Sciatic nerve (tissue), 2 donors: ENCODE measurements at regions not wholly inside any gene's neighbourhood (a gene's known extent, or its start where the extent isn't known, plus 50 kb on each side); places are given as distances from the start of the nearest gene placed in this dataset.
A peak's percentile ranks its signal among the peaks of the same experiment; 100 is the strongest.

ENCODE experiments used
- ATAC-seq: fragments of 200-7000 bp; cut with Tn5 transposase; one replicate; pipeline ENCODE4 v1.9.1; 2020; ENCODE audit warnings: mild to moderate bottlenecking, moderate library complexity
- DNase-seq: peaks from one replicate; pipeline ENCODE4 v3.0.0-alpha.2; 2020; ENCODE audit warnings: low spot score
- intact Hi-C: fragments of 100-400 bp; cut with DNase I; formaldehyde crosslinking; loops from one replicate; pipeline ENCODE4 v1.14.2; 2022
- donor health status: DM: no; HTN: no; CAD: no.
- donor health status: DM: no; HTN: no; CAD: no.

DNA sequence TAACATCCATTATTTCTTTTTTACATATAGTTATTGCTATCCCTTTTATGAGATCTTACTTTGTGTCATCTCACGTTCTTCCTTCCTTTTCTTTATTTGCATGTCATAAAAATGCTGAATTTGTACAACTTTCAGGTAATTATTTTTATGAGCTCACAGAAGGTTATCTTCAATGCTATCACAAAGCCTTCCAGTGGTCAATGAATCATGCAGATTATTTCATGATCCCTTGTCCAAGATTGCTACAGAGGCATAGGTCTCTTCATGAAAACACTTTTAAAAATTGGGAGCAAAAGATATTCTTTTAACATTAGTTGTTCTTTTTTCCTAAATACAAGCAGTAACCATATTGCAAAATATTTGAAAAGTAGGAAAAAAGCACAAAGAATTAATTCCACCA lies 880.1 kb upstream of the NR2F2 start:
- intact Hi-C loops = no loop called here
- no peak for ATAC-seq
- no peak for DNase-seq

DNA sequence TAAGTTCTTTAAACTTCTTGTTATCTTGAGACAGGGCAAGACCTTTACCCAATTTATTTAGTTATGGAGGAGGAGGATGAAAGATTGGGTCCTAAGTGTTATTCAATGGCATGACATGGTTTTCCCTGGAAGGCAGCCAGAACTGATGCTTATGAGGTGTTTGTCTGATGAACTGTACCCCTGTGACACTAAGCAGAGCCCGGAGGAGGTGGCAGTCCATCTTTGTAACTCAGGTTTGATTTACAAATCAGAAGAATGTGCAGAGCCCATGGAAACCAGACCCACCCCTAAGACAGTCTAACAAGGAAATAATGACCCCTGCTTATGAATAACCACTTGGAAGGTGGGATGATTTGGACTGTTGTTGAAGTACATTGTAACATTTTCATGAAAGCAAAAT lies 878.6 kb upstream of the NR2F2 start:
- DNase-seq (no peak), ATAC-seq (no peak)
- intact Hi-C loops = no loop called here

DNA sequence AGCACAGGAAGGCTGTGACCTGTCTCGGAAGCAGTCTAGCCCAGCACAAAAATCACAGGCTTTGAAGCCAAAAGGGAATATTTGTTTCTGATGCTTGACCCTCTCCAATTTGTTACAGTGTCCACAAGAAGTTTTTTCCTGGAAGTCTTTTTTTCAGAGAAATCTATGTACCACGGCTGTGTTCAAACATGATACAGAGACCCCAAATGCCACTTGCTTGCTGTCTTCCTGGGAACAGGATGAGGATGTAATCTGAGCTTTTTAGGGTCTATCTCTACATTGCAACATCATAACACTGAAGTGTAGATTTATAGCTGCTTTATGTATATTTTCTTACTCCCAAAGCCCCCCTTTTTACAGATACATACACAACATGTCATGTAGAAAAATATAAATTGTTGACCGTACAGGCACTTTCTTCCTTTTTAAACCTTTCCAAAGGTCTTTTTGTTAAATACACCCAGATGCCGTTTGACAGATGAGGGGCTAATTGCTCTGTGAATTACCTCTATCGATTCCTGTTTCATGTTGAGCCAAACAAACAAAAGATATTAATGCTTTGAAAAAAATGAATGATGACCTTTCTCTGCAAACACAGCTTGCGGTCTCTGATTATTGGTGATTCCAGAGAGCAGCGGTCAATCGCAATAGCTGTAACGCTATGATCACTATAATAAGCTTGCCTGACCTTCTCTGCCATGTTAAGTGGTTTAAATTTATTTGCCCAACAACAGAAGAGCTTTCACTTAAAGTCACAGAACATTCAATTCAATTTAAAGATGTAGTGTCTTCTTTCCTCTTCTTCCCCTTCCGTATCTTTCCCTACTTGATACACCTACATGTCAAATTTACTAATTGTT lies 875.9 kb upstream of the NR2F2 start:
- DNase-seq (no peak), ATAC-seq (no peak)
- intact Hi-C loops = no loop called here

DNA sequence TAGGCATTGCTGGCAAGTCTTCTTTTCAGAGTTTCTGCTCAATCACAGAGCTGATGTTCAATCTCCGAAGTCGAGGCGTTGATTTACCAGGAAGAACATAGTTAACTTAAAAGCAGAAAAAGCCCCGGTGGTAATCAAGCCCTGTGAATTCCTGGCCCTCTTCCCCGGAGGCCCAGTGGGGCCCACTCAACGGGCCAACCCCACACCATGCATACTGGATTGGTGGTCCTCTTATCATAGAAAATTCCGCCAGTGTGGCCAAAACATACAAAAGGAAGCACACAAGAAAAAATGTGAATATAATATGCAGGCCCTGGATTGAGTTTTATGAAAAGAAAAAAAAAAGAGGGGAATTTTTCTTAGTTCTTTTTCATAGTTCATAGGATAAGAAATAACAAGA lies 873.0 kb upstream of the NR2F2 start:
- DNase-seq = no peak
- peak; percentile 52 for ATAC-seq
- intact Hi-C loops = no loop called here

DNA sequence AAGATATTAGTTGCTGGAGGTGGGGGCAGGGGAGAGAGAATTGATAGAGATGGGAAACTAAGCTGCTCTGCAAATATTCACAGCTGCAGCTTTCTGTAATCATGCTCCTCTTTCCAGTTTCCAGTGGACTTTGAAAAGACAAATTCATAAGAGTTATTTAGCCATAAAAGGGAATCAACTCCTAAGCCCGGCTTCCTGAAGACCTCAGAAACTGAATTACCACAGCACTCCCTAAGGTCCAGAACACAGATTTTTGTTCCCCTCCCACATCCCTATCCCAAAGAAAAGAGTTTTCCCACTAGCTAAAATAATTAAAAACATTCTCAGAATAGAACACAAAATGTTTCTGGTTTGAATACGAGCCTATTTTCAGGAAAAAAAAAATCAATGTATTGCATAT lies 871.8 kb upstream of the NR2F2 start:
- ATAC-seq (peak; percentile 94), DNase-seq (no peak)
- intact Hi-C loops = no loop called here

DNA sequence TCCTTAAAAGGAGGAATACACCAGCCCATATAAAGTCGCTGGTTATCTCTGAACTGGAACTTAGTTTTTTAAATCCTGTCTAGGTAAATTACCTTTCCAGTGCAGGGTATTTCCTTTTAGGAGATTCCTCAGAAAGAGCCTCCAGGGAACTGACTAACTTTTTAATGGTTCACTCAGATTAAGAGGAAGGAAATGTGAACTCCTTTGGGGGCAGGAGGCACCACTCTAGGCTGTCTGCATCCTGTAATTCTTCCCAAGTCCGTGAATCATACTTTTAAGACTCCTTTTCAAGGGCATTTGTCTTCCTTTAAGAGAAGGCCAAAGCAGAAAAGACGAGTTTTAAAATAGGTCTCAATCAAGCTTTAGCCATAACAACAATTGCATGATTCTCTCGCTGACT lies 871.2 kb upstream of the NR2F2 start:
- intact Hi-C loops = no loop called here
- peak; percentile 54 for ATAC-seq

DNA sequence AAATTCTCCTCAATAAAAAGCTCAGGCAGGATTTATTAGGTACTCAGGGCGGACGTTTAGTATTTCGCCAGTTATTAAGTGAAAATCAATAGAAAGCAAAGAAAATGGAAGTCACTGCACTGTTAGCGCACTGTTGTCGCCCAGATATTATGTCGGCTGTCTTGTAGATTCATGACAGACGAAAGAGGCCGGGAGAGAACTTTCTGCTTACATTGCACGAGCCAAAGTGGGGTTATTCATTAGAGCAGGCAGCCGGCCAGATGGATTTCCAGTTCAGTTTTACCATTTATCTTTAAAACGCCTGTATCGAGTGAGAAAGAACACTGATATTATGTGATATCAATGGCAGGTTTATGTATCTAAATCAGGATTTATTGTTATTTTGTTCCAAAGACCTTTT lies 866.0 kb upstream of the NR2F2 start:
- ATAC-seq (peak; percentile 23), DNase-seq (no peak)
- intact Hi-C loops = no loop called here

More for the DNA sequence above, 871.2 kb upstream of the NR2F2 start:
- no peak for DNase-seq

DNA sequence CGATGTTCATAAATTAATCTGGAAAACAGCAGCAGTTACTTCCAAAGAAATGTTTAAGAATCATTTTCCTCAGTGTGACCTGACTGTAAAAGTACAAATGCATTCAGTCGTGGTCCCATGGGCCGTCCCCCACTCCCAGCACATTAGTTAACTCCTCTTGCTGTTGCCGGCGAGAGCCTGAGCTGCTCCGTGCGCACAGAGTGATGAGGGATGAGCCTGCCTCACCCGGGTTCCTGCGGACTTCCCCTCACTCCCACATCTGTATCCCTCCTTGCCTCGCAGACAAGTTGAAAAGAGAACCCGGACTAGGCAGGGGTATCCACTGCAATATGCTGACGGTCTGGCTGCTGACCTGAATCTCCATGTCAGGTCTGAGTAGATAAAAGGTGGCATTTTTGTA lies 861.7 kb upstream of the NR2F2 start:
- ATAC-seq = peak; percentile 64
- intact Hi-C loops = no loop called here
- DNase-seq = no peak

DNA sequence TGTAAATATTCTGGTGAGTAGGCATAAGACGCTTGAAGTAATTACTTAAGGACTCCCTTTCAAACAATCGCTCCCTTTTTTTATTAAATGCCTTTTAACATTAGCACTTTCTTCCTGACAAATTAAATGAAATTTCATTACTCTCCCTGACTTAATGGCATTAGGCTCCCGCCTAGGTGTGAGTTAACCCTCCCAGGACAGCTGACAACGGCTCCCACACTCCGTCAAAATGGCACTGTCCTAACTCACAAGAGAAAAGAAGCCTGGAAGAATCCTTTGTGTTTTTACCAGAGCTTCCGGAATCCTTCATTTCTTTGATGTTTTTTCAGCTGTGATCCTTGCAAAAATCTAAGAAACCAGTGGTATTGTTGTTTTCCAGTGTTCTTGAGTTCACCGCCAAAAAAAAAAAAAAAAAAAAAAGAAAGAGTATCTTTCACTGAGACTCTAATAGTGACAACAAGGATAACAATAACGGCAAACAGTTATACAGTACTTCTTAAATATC lies 861.0 kb upstream of the NR2F2 start:
- peak; percentile 59 for ATAC-seq
- intact Hi-C loops = no loop called here
- no peak for DNase-seq

DNA sequence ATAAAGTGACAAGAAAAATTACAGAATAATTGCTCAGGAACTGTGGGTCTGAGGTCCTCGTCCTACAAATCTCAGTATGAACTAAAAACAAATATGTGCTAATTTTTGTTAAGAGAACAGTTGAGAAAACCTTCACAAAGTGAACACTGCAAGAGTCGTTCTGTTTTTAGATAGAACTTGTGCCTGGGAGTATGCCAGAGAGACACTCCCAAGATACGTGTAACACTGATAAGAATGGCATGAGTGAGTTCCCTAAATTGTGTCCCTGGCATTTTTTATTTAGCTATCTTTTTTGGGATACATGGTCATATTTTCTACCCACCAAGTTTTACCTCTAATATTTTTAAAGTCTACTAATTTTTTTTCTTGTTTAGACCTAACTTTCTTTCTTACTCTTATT lies 860.0 kb upstream of the NR2F2 start:
- ATAC-seq (peak; percentile 44), DNase-seq (no peak)
- intact Hi-C loops = no loop called here

DNA sequence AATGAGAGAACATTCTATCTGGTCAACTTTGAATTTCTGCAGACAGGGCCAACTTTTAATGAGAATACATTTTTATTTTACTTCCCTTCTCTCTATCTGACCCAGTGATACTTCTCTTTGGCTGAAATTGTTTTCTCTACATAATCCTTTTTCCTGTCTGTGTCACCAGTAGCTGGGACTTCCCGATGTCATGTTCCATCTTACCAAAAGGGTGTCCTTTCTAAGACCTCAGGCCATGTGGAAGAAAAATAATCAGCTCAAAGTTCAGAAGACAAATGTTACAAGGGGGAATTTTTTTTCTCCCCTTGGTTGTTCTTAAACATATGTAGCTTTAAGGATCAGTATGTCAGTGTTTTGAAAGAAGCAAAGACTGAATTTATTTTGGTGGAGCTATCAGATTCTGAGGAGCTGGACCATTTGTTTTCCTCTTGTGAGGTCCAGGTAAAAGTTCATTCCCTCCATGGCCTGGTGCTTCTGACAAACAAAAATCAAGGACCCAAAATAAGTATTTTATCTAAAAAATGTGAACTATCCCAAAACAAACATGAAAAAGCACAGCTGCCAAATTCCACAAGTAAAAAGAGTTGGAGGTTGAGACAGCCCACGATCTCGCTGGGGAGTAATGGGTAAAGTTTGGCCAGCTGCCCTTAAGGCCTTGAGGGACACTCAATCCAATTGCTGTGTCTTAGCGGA lies 859.4 kb upstream of the NR2F2 start:
- DNase-seq (peak; percentile 77), ATAC-seq (peak; percentile 68)
- intact Hi-C loops = no loop called here

DNA sequence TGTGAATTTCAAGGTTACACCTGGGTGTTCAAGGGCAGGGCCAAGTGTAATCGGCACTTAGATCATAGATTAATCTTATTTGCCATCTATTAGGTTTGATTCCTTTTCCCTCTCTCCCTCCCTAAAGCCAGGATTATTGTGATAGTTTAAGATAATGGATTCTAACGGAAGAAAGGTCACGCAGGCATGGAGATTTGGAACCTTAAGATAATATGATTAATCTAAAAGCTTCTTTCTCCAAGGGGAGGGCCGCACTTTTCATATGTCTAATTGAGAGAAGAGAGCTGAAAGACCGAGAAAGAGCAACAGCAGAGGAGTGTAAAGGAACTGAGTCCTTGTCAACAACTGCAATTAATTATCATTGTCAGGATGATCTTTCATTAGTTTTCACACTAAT lies 858.8 kb upstream of the NR2F2 start:
- ATAC-seq (no peak), DNase-seq (no peak)
- intact Hi-C loops = no loop called here

DNA sequence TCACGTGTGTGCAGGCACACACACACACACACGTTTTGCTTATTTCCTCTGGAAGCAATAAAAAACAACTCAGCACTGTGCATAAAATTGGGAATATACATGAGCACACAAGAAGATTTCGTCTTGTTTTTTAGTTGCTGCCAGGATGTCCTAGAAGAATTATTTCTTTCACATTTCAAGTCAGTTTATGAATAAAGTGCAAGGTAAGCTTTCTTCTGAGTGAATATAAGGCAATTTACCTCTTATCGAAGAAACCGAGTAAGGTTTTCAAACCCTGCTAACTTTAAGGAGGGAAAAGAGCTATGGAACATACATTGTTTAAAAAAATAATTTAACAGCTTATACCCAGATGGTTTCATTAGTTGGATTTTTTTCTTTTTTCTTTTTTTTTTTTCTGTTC lies 855.4 kb upstream of the NR2F2 start:
- no peak for DNase-seq
- intact Hi-C loops = no loop called here
- no peak for ATAC-seq

DNA sequence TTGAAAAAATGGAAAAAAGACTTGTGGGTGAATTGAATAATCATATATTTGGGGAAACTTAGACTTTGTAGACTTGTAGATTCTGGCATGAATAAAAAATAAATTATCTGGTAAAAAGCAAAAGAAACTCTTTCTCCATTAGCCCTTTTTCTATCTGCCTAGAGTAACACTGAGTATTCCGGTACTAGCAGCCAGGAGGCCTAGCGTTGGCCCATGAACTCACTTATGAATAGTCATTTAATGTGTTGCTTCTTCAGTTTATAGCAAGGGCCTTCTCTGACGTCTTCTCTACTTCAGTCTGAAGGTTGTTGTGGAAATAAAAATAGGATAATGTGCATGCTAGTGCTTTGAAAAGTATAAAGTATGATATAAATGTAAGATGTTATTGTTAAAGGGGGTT lies 851.2 kb upstream of the NR2F2 start:
- intact Hi-C loops = no loop called here
- ATAC-seq = peak; percentile 72

DNA sequence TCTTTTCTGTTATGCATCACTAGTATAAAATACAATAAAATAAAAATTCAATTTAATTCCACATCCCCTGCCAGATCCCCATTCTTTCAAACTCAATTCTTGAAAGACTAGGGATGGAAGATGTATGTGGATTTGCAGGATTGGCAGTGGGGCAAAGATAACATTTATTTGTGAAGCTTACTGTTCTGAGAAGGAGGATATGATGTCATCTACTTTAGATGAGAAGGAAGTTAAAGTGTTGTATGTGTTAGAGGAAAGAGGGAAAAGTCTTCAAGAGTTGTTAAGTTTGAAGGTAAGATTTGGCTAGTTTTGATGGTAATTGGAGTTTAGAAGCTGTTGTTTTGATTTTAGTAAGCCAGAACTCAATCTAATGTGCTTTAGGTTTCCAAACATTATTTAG lies 845.1 kb upstream of the NR2F2 start:
- intact Hi-C loops = no loop called here
- DNase-seq = no peak
- ATAC-seq = no peak

More for the DNA sequence above, 851.2 kb upstream of the NR2F2 start:
- no peak for DNase-seq

DNA sequence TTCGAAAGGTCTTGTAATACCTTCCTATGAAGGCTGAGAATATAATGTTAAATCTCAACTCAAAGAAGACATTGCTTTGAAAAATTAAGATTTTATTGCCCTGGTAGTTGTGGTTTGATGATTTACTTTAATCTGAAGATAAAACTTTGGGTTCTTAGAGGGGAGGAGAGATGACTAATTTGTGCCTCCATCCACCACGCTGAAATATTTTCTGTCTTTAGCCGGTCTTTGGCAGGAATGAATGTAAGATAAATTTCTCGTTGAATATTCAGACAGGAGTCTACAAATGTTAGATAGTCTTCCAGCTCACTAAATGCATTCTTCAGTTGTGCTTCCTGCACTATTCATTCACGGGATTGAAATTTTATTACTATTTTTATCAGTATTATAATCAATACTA lies 844.3 kb upstream of the NR2F2 start:
- intact Hi-C loops = no loop called here
- DNase-seq = no peak
- ATAC-seq = no peak

DNA sequence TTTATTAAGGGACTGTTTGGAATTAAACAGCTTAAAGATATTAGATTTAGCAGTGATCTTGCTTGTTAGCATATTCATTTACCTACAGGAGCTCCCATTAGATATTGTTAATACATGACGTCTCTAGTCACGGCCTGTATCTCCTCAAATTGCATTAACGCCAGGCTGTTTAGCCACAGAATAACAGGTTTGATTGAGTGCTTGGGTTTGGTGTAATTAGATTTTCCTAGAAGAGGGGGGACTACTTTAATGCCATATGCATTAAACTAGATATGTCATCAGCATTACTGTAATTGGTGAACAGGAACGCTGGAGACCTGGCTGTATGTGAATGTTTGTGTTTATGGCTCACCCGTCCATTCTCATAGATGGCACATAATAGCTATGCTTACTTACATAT lies 841.4 kb upstream of the NR2F2 start:
- intact Hi-C loops = no loop called here
- no peak for DNase-seq
- ATAC-seq = no peak

DNA sequence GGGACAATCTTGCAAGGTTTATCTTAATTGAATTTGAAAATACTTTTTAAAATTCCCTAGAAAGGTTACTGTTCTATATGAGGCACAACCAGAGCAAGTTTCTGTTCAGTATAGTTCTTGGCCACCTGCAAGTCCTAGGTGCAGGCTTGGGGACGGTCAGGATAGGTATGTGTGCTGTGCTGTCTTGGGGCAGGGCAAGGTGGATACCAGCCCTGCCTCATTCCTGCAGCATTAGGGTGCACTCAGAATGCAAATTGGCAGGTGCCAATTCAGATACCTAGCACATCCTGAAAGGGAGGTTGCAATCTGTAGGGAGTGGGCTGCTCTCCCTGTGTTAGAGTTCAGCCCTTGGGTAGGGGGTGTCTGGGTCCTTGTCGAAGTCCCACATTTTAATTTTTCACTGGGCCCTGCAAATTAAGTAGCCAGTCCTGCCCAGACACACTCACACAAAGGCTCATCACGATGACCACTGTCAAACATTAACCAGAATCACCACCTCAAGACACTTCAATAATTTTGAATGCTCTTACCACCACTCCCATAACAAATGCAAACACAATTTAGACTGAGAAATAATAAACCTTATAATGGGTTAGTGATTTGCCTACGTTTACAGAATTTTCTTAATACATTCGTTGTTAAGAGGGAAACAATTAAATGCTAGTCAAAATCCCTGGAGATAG lies 838.0 kb upstream of the NR2F2 start:
- DNase-seq = no peak
- no peak for ATAC-seq
- intact Hi-C loops = no loop called here

DNA sequence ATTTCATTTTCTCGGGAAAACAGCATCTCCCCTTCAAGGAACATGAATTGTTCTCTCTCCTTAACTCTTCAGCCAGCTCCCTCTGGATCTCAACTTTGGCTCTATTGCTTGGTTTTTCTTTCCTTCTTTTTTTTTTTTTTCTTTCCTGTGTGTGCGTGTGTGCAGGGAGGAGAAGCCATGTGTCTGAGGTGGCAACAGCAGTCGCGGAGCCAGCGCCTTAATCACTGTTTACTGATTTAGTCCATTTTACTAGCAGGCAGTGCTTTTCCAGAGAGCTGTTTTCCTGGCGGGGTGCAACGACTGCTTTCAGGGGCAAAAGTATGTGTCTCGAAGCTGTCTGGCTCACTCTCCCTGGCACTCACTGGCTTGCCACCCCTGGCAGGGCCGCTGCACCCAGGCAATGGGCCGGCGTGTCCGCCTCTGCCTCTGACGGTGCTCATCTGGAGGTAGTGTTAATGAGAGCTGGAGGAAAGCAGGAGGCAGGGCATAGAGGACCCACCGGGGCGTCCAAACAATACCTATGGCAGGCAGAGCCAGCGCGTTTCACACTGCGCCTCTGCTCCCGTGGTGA lies 835.4 kb upstream of the NR2F2 start:
- ATAC-seq (peak; percentile 75), DNase-seq (peak; percentile 66)
- intact Hi-C loops = no loop called here

DNA sequence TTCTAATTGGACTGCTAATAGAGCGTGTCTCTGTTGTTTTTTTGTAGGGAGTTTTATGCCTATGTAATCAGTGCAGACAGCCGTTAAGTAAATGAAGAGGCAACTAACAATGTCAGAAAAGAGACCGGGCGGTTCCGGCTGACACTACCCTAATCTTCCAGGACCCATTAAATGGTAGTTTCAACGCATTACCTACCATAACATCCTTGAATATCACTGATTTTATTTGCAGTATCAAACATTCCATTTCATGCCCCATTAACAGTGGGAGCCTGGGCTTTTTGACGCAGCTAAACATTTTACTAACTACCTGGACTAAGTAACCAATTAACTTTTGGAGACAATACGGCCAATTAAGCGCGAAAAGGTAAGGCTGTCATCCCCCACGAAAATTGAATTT lies 832.9 kb upstream of the NR2F2 start:
- ATAC-seq (no peak), DNase-seq (no peak)
- intact Hi-C loops = no loop called here
